ENCODE measurements at regions not wholly inside any gene's neighbourhood (a gene's known extent, or its start where the extent isn't known, plus 50 kb on each side); places are given as distances from the start of the nearest gene placed in this dataset.

- H3K36me3 ChIP-seq (ENCODE audit: insufficient read depth) = no peaks in the 10 kb centered on the region
- H3K4me1 ChIP-seq (ENCODE audit: insufficient read depth) = no peaks in the 10 kb centered on the region
- H3K4me1 Mint-ChIP-seq = peaks cover 5% of the 10 kb centered on the region; the same call in 2 of the 3 replicates
- TF ChIP-seq EZH2 (IDR thresholded peaks at IDR 0.05; ENCODE audit: low read depth, unreplicated experiment) (no peak), CTCF (conservative IDR thresholded peaks at IDR 0.05; ENCODE audit: low read depth in 2 of 2) (no peak), STAT1 (IDR thresholded peaks at IDR 0.05; ENCODE audit: unreplicated experiment) (no peak), NANOG (IDR thresholded peaks at IDR 0.05; ENCODE audit: borderline replicate concordance) (no peak), JUNB (IDR thresholded peaks at IDR 0.05; ENCODE audit: unreplicated experiment) (no peak), EZH2phosphoT487 (IDR thresholded peaks at IDR 0.05; ENCODE audit: unreplicated experiment) (no peak), POLR2AphosphoS5 (IDR thresholded peaks at IDR 0.05; ENCODE audit: low read depth) (no peak), REST (IDR thresholded peaks at IDR 0.05; ENCODE audit: unreplicated experiment) (no peak), ZNF114 (CRISPR knock-in tag; IDR thresholded peaks at IDR 0.05) (no peak), ZNF331 (CRISPR knock-in tag; IDR thresholded peaks at IDR 0.05; ENCODE audit: low read depth) (no peak), CREB1 (CRISPR knock-in tag; IDR thresholded peaks at IDR 0.05; ENCODE audit: low read depth) (no peak)
- TF ChIP-seq, protein P1, sequence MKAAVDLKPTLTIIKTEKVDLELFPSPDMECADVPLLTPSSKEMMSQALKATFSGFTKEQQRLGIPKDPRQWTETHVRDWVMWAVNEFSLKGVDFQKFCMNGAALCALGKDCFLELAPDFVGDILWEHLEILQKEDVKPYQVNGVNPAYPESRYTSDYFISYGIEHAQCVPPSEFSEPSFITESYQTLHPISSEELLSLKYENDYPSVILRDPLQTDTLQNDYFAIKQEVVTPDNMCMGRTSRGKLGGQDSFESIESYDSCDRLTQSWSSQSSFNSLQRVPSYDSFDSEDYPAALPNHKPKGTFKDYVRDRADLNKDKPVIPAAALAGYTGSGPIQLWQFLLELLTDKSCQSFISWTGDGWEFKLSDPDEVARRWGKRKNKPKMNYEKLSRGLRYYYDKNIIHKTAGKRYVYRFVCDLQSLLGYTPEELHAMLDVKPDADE (IDR thresholded peaks at IDR 0.05) = no peak
- TF ChIP-seq, protein P2, sequence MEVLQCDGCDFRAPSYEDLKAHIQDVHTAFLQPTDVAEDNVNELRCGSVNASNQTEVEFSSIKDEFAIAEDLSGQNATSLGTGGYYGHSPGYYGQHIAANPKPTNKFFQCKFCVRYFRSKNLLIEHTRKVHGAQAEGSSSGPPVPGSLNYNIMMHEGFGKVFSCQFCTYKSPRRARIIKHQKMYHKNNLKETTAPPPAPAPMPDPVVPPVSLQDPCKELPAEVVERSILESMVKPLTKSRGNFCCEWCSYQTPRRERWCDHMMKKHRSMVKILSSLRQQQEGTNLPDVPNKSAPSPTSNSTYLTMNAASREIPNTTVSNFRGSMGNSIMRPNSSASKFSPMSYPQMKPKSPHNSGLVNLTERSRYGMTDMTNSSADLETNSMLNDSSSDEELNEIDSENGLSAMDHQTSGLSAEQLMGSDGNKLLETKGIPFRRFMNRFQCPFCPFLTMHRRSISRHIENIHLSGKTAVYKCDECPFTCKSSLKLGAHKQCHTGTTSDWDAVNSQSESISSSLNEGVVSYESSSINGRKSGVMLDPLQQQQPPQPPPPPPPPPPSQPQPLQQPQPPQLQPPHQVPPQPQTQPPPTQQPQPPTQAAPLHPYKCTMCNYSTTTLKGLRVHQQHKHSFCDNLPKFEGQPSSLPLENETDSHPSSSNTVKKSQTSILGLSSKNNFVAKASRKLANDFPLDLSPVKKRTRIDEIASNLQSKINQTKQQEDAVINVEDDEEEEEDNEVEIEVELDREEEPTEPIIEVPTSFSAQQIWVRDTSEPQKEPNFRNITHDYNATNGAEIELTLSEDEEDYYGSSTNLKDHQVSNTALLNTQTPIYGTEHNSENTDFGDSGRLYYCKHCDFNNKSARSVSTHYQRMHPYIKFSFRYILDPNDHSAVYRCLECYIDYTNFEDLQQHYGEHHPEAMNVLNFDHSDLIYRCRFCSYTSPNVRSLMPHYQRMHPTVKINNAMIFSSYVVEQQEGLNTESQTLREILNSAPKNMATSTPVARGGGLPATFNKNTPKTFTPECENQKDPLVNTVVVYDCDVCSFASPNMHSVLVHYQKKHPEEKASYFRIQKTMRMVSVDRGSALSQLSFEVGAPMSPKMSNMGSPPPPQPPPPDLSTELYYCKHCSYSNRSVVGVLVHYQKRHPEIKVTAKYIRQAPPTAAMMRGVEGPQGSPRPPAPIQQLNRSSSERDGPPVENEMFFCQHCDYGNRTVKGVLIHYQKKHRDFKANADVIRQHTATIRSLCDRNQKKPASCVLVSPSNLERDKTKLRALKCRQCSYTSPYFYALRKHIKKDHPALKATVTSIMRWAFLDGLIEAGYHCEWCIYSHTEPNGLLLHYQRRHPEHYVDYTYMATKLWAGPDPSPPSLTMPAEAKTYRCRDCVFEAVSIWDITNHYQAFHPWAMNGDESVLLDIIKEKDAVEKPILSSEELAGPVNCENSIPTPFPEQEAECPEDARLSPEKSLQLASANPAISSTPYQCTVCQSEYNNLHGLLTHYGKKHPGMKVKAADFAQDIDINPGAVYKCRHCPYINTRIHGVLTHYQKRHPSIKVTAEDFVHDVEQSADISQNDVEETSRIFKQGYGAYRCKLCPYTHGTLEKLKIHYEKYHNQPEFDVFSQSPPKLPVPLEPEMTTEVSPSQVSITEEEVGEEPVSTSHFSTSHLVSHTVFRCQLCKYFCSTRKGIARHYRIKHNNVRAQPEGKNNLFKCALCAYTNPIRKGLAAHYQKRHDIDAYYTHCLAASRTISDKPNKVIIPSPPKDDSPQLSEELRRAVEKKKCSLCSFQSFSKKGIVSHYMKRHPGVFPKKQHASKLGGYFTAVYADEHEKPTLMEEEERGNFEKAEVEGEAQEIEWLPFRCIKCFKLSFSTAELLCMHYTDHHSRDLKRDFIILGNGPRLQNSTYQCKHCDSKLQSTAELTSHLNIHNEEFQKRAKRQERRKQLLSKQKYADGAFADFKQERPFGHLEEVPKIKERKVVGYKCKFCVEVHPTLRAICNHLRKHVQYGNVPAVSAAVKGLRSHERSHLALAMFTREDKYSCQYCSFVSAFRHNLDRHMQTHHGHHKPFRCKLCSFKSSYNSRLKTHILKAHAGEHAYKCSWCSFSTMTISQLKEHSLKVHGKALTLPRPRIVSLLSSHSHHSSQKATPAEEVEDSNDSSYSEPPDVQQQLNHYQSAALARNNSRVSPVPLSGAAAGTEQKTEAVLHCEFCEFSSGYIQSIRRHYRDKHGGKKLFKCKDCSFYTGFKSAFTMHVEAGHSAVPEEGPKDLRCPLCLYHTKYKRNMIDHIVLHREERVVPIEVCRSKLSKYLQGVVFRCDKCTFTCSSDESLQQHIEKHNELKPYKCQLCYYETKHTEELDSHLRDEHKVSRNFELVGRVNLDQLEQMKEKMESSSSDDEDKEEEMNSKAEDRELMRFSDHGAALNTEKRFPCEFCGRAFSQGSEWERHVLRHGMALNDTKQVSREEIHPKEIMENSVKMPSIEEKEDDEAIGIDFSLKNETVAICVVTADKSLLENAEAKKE (CRISPR knock-in tag; IDR thresholded peaks at IDR 0.05) = no peak
- no peak overlapping the region for H3K4me2 ChIP-seq
- H3K27me3 ChIP-seq (ENCODE audit: insufficient read depth) = no peaks in the 10 kb centered on the region
- H3F3A ChIP-seq (replicated peaks; ENCODE audit: low read depth) = no peaks in the 10 kb centered on the region
- H3K9me2 ChIP-seq (ENCODE audit: insufficient read depth) = no peaks in the 10 kb centered on the region
- no peak overlapping the region for H3K27ac Mint-ChIP-seq
- no peak for DNase-seq (ENCODE audit: low spot score)
- H3K27me3 Mint-ChIP-seq (ENCODE audit: insufficient read depth, low read depth, poor library complexity) = no peaks in the 10 kb centered on the region
- no peaks in the 10 kb centered on the region for H3K36me3 Mint-ChIP-seq (ENCODE audit: low read depth)
- no peaks in the 10 kb centered on the region for H4K20me1 ChIP-seq (replicated peaks; ENCODE audit: insufficient read depth)
- ATAC-seq = no peak
- no peaks in the 10 kb centered on the region for H3K9me3 Mint-ChIP-seq
- H3K27ac ChIP-seq (ENCODE audit: low read depth) = no peak overlapping the region
- H3K4me3 Mint-ChIP-seq = no peak overlapping the region
- H3K4me3 ChIP-seq = no peak overlapping the region
- no peak overlapping the region for H2AFZ ChIP-seq
- no peaks in the 10 kb centered on the region for H3K79me2 ChIP-seq (replicated peaks; ENCODE audit: insufficient read depth)
Measured at GRCh38 chr10:94172332-94172731, 178.6 kb downstream of the PLCE1 start.

Measured in GM23338 (cell line).